Astrocyte of the hippocampus (primary cell): ENCODE measurements at regions not wholly inside any gene's neighbourhood (a gene's known extent, or its start where the extent isn't known, plus 50 kb on each side); places are given as distances from the start of the nearest gene placed in this dataset.
"Not testable (repeated sequence)": the region's sequence is repeated elsewhere in the genome, so short reads cannot be mapped to it uniquely, and the experiment has no call there.

Source experiments
- DNase-seq: peaks from one replicate; pipeline ENCODE4 v3.0.0; 2011; ENCODE audit warnings: low read depth, low spot score

DNA sequence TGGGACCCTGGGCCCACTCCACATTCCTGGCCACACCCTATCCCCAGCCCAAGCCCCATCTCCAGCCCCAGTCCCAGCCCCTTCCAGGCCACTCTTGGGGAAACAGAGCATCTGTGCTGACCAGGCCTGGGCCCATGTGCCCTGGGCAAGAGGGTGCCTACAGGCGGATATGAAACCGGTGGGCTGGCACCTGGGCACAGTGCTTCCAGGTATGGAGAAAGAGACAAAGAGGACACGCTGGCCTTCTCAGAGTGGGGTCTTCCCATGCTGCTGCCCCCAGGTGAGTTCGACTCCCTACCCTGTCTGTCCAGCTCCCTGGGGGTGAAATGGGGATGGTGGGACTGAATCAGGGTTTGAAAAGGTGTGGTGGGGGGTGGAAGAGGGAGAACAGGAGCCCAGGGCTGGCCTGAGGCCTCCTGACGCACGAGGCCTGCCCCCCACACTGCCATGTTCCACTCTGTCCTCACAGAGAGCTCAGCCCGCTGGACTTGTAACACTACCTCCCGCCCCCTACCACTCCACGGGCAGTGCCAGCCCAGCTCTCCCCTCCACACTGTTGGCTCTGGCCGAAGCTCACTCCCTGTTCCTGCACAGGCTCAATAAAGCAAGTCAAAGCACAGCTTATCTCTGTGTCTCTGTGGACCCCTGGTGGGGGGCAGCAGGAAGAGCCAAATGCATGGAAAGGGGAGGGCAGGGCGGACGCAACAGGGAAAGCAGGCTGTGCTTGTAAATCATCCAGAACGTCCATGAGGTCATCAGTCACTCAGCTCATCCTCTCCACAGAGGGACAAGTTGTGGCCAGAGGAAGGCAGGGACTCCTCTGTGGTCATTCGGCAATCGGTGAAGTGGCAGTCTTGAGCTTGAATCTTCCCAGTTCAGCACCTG, 71.1 kb upstream of the TMEM97 start:
- DNase-seq = no peak

- DNase-seq = no peak
Measured at GRCh38 chr17:28249706-28250105, 69.3 kb upstream of the TMEM97 start.

DNA sequence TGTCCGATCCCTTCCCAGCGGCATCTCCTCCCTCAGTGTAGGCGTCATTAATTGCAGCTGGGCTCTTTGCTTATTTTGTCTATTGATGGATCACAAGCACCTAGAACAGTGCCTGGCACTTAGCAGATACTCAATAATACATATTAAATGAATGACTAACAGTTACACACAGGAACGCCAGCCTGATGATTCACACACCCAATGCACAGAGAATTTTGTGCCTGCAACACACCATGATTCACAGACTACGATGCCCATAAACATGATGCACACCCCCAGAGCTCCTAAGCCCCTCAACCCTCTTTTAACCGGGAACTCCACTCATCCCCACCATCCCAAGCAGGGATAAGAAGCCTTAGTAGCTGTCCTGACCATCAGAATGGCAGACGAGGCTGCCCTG, 66.6 kb upstream of the TMEM97 start:
- peak; percentile 31 for DNase-seq

GRCh38 chr17:28253663-28254062, 65.3 kb upstream of the TMEM97 start:
- no peak for DNase-seq

DNA sequence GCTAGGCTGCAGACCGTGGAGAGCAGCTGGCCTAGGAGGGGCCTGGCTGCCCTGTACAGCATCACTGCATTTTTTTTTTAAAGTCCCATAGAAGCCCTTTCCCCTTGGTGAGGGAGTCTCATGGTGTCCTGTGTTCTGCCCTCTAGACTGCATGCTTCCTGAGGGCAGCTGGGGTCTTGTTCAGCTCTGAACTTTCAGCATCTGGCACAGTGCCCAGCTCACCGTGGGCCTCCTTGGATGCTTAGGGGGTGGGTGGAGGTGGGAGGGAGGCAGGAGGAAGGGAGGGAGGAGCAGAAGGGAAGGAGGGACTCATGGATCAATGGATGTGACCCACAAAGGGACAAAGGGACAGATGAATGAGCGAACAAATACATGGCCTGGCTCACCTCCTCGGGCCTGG, 63.4 kb upstream of the TMEM97 start:
- no peak for DNase-seq

DNA sequence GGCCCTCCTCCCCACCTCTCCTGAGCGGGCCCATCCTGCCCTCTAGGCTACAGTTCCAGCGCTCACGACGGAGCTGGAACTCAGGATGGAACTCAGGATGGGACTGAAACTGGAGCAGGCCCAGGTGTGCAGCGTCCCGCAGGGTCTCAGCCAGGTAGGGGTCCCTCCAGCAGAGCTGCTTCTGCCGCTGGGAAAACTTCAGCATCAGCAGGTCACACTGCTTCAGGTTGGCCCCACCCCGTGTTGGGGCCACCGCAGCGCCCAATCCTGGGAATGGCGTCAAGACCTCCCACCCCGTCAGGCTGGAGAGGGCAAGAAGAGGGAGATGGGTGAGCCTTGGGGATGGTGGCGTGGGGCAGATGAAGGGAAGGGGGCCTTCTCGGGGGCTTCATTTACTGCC, 62.6 kb upstream of the TMEM97 start:
- DNase-seq = no peak

DNA sequence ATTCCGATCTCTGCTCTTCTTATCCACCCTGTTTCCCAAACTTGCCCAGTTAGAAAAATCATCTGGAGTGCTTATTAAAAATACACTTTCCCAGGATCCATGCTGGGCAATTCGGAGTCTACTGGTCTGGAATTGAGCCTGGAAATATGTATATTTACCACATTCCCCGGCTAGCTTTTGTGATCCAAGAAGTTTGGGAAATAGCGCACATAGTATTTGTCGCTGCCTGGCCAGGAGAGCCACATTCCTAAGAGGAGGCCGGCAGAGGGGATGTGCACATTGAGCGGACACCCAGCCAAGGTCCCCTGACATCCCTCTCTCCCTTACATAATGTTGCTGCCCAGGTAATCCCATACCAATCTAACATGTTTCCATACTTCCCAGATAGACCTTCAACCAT, 62.1 kb upstream of the TMEM97 start:
- DNase-seq = no peak

- no peak for DNase-seq
Measured at GRCh38 chr17:28258347-28258887, 60.6 kb upstream of the TMEM97 start.

DNA sequence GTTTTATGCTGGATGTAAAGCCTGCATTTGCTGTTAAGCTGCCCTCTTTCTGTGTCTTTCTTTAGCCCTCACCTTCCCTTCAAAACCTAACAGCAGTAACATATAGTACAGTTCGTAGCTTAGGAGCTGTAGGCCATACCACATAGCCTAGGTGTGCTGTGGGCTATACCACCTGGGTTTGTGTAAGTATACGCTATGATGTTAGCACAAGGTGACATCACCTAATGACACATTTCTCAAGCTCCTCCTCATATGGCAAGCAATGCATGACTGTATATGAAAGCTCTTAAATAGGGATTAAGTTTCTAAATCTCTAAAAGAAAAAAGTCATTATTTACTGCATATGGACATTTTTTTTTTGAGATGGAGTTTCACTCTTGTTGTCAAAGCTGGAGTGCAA, 57.8 kb upstream of the TMEM97 start:
- DNase-seq = no peak

DNA sequence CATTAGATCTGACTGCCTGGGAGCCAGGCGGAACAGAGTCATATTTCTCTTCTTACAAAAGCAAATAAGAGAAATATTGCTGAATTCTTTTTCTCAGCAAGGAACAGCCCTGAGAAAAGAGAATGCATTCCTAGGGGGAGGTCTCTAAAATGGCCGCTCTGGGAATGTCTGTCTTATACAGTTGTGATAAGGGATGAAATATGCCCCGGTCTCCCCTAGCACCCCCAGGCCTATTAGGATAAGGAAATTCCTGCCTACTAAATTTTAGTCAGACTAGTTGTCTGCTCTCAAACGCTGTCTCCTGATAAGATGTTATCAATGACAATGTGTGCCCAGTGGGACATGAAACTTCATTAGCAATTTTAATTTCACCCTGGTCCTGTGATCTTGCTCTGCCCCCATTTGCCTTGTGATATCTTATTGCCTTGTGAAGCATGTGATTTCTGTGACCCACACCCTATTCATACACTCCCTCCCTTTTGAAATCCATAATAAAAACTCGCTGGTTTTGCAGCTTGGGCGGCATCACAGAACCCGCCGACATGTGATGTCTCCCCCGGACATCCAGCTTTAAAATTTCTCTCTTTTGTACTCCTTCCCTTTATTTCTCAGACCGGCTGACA, 56.8 kb upstream of the TMEM97 start:
- DNase-seq = not testable (repeated sequence)

DNA sequence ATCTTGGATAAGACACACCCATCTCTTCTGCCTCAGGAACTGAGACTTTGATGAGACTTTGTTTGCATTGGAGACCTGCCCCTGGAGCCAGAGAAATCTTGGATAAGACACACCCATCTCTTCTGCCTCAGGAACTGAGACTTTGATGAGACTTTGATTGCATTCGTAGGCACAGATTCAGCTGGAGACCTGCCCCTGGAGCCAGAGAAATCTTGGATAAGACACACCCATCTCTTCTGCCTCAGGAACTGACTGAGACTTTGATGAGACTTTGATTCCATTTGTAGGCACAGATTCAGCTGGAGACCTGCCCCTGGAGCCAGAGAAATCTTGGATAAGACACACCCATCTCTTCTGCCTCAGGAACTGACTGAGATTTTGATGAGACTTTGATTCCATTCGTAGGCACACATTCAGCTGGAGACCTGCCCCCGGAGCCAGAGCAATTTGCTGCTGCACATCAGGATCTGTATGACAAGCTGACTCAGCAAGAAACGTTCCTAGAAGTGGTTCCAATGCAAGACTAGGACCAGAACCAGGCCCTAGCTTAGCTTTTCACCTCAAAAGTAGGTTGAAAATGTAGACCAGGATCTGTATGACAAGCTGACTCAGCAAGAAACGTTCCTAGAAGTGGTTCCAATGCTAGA, 54.0 kb upstream of the TMEM97 start:
- not testable (repeated sequence) for DNase-seq

DNA sequence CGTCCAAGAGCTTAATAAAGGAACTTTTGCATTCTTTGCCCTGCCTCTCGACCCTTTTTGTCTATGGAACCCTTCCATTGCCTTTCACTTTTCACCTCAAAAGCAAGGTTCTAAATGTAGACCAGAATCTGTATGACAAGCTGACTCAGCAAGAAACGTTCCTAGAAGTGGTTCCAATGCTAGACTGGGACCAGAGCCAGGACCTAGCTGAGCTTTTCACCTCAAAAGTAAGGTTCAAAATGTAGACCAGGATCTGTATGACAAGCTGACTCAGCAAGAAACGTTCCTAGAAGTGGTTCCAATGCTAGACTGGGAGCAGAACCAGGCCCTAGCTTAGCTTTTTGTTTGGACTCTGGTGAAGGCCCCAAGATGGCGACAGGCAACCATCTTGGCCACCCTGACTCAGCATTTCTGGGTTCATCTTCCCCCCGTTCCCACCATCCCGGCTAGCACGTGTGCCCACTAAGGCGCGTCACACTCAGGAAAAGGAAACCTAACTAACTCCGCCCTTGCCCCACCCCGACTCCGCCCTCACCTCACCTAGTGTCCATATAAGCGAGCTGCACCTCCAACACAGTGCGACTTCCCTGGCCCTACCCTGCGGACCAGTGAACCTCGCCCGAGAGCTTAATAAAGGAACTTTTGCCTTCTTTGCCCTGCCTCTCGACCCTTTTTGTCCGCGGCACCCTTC, 53.0 kb upstream of the TMEM97 start:
- not testable (repeated sequence) for DNase-seq

DNA sequence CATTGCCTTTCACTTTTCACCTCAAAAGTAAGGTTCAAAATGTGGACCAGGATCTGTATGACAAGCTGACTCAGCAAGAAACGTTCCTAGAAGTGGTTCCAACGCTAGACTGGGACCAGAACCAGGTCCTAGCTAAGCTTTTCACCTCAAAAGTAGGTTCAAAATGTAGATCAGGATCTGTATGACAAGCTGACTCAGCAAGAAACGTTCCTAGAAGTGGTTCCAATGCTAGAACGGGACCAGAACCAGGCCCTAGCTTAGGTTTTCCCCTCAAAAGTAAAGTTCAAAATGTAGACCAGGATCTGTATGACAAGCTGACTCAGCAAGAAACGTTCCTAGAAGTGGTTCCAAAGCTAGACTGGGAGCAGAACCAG, 52.5 kb upstream of the TMEM97 start:
- not testable (repeated sequence) for DNase-seq

GRCh38 chr17:28266926-28267719, 51.9 kb upstream of the TMEM97 start:
- DNase-seq = not testable (repeated sequence)

- no peak for DNase-seq
Measured at GRCh38 chr17:28267720-28268609, 51.0 kb upstream of the TMEM97 start.

GRCh38 chr17:28268610-28269313, 50.2 kb upstream of the TMEM97 start:
- DNase-seq = no peak
